ENCODE measurements at regions not wholly inside any gene's neighbourhood (a gene's known extent, or its start where the extent isn't known, plus 50 kb on each side); places are given as distances from the start of the nearest gene placed in this dataset.

- no peak for DNase-seq (ENCODE audit: low spot score)
- Mint-ChIP-seq H3K4me1 (ENCODE audit: low read depth) (no peaks in the 10 kb centered on the region), H3K36me3 (ENCODE audit: low read depth) (no peaks in the 10 kb centered on the region), H3K27ac (no peak overlapping the region), H3K9me3 (no peaks in the 10 kb centered on the region), H3K4me3 (no peak overlapping the region), H3K27me3 (ENCODE audit: low read depth) (no peaks in the 10 kb centered on the region)
Measured at GRCh38 chr1:60234776-60235175, 161.2 kb upstream of the C1orf87 start.

GRCh38 chr1:60229821-60230220 lies 156.3 kb upstream of the C1orf87 start:
- Mint-ChIP-seq H3K4me3 (no peak overlapping the region), H3K9me3 (no peaks in the 10 kb centered on the region), H3K4me1 (ENCODE audit: low read depth) (no peaks in the 10 kb centered on the region), H3K36me3 (ENCODE audit: low read depth) (no peaks in the 10 kb centered on the region), H3K27me3 (ENCODE audit: low read depth) (no peaks in the 10 kb centered on the region), H3K27ac (no peak overlapping the region)
- DNase-seq (ENCODE audit: low spot score) = no peak

GRCh38 chr1:60228041-60228491 lies 154.5 kb upstream of the C1orf87 start:
- Mint-ChIP-seq H3K36me3 (ENCODE audit: low read depth) (no peaks in the 10 kb centered on the region), H3K4me3 (no peak overlapping the region), H3K27ac (no peak overlapping the region), H3K9me3 (no peaks in the 10 kb centered on the region), H3K4me1 (ENCODE audit: low read depth) (no peaks in the 10 kb centered on the region), H3K27me3 (ENCODE audit: low read depth) (no peaks in the 10 kb centered on the region)
- no peak for DNase-seq (ENCODE audit: low spot score)

GRCh38 chr1:60227601-60228000 lies 154.0 kb upstream of the C1orf87 start:
- Mint-ChIP-seq H3K4me1 (ENCODE audit: low read depth) (no peaks in the 10 kb centered on the region), H3K27ac (no peak overlapping the region), H3K9me3 (no peaks in the 10 kb centered on the region), H3K4me3 (no peak overlapping the region), H3K27me3 (ENCODE audit: low read depth) (no peaks in the 10 kb centered on the region), H3K36me3 (ENCODE audit: low read depth) (no peaks in the 10 kb centered on the region)
- DNase-seq (ENCODE audit: low spot score) = no peak

GRCh38 chr1:60225486-60225885 lies 151.9 kb upstream of the C1orf87 start:
- Mint-ChIP-seq H3K27ac (no peak overlapping the region), H3K4me3 (no peak overlapping the region), H3K9me3 (no peaks in the 10 kb centered on the region), H3K36me3 (ENCODE audit: low read depth) (no peaks in the 10 kb centered on the region), H3K27me3 (ENCODE audit: low read depth) (no peaks in the 10 kb centered on the region), H3K4me1 (ENCODE audit: low read depth) (no peaks in the 10 kb centered on the region)
- DNase-seq (ENCODE audit: low spot score) = no peak

- Mint-ChIP-seq H3K27me3 (ENCODE audit: low read depth) (no peaks in the 10 kb centered on the region), H3K36me3 (ENCODE audit: low read depth) (no peaks in the 10 kb centered on the region), H3K4me1 (ENCODE audit: low read depth) (no peaks in the 10 kb centered on the region)
Measured at GRCh38 chr1:60224523-60224922, 151.0 kb upstream of the C1orf87 start.

GRCh38 chr1:60223158-60223557 lies 149.6 kb upstream of the C1orf87 start:
- no peaks in the 10 kb centered on the region for H3K36me3 Mint-ChIP-seq (ENCODE audit: low read depth)
- H3K27ac Mint-ChIP-seq = no peak overlapping the region
- no peak for DNase-seq (ENCODE audit: low spot score)
- no peak overlapping the region for H3K4me3 Mint-ChIP-seq
- no peaks in the 10 kb centered on the region for H3K4me1 Mint-ChIP-seq (ENCODE audit: low read depth)
- H3K27me3 Mint-ChIP-seq (ENCODE audit: low read depth) = no peaks in the 10 kb centered on the region
- no peaks in the 10 kb centered on the region for H3K9me3 Mint-ChIP-seq

More at GRCh38 chr1:60224523-60224922, 151.0 kb upstream of the C1orf87 start:
- Mint-ChIP-seq H3K4me3 (no peak overlapping the region), H3K27ac (no peak overlapping the region), H3K9me3 (no peaks in the 10 kb centered on the region)
- DNase-seq (ENCODE audit: low spot score) = no peak

GRCh38 chr1:60222360-60223115 lies 149.0 kb upstream of the C1orf87 start:
- Mint-ChIP-seq H3K36me3 (ENCODE audit: low read depth) (no peaks in the 10 kb centered on the region), H3K27ac (no peak overlapping the region), H3K27me3 (ENCODE audit: low read depth) (no peaks in the 10 kb centered on the region), H3K4me3 (no peak overlapping the region), H3K4me1 (ENCODE audit: low read depth) (no peaks in the 10 kb centered on the region), H3K9me3 (no peaks in the 10 kb centered on the region)
- no peak for DNase-seq (ENCODE audit: low spot score)

GRCh38 chr1:60213253-60213652 lies 139.7 kb upstream of the C1orf87 start:
- Mint-ChIP-seq H3K4me1 (ENCODE audit: low read depth) (no peaks in the 10 kb centered on the region), H3K27me3 (ENCODE audit: low read depth) (no peaks in the 10 kb centered on the region), H3K9me3 (peaks cover 4% of the 10 kb centered on the region), H3K36me3 (ENCODE audit: low read depth) (no peaks in the 10 kb centered on the region), H3K27ac (no peak overlapping the region), H3K4me3 (no peak overlapping the region)
- DNase-seq (ENCODE audit: low spot score) = no peak

GRCh38 chr1:60196026-60196425 lies 122.5 kb upstream of the C1orf87 start:
- Mint-ChIP-seq H3K9me3 (no peaks in the 10 kb centered on the region), H3K4me3 (no peak overlapping the region)

GRCh38 chr1:60185684-60186083 lies 112.1 kb upstream of the C1orf87 start:
- no peaks in the 10 kb centered on the region for H3K4me1 Mint-ChIP-seq (ENCODE audit: low read depth)
- no peak for DNase-seq (ENCODE audit: low spot score)
- peaks cover 13% of the 10 kb centered on the region for H3K9me3 Mint-ChIP-seq
- H3K4me3 Mint-ChIP-seq = no peak overlapping the region
- H3K27ac Mint-ChIP-seq = no peak overlapping the region
- no peaks in the 10 kb centered on the region for H3K27me3 Mint-ChIP-seq (ENCODE audit: low read depth)
- no peaks in the 10 kb centered on the region for H3K36me3 Mint-ChIP-seq (ENCODE audit: low read depth)

More at GRCh38 chr1:60196026-60196425, 122.5 kb upstream of the C1orf87 start:
- Mint-ChIP-seq H3K27me3 (ENCODE audit: low read depth) (peaks cover 2% of the 10 kb centered on the region), H3K36me3 (ENCODE audit: low read depth) (no peaks in the 10 kb centered on the region), H3K4me1 (ENCODE audit: low read depth) (no peaks in the 10 kb centered on the region), H3K27ac (no peak overlapping the region)
- no peak for DNase-seq (ENCODE audit: low spot score)

GRCh38 chr1:60184521-60184920 lies 111.0 kb upstream of the C1orf87 start:
- Mint-ChIP-seq H3K9me3 (peaks cover 13% of the 10 kb centered on the region), H3K27ac (no peak overlapping the region), H3K4me1 (ENCODE audit: low read depth) (no peaks in the 10 kb centered on the region), H3K27me3 (ENCODE audit: low read depth) (no peaks in the 10 kb centered on the region), H3K36me3 (ENCODE audit: low read depth) (no peaks in the 10 kb centered on the region), H3K4me3 (no peak overlapping the region)
- DNase-seq (ENCODE audit: low spot score) = no peak

GRCh38 chr1:60173729-60174505 lies 100.3 kb upstream of the C1orf87 start:
- Mint-ChIP-seq H3K27me3 (ENCODE audit: low read depth) (no peaks in the 10 kb centered on the region), H3K9me3 (no peaks in the 10 kb centered on the region), H3K27ac (no peak overlapping the region), H3K4me3 (no peak overlapping the region), H3K36me3 (ENCODE audit: low read depth) (no peaks in the 10 kb centered on the region), H3K4me1 (ENCODE audit: low read depth) (no peaks in the 10 kb centered on the region)
- no peak for DNase-seq (ENCODE audit: low spot score)

- Mint-ChIP-seq H3K4me3 (no peak overlapping the region), H3K27me3 (ENCODE audit: low read depth) (no peaks in the 10 kb centered on the region), H3K27ac (no peak overlapping the region), H3K9me3 (no peaks in the 10 kb centered on the region), H3K36me3 (ENCODE audit: low read depth) (no peaks in the 10 kb centered on the region), H3K4me1 (ENCODE audit: low read depth) (no peaks in the 10 kb centered on the region)
- DNase-seq (ENCODE audit: low spot score) = no peak
Measured at GRCh38 chr1:60173006-60173405, 99.4 kb upstream of the C1orf87 start.

Measured in T-helper 2 cell treated with Interferon-gamma antibody and Interleukin-4, amounts not matched to agents 5 μg/mL and 100 μg/mL, for 36 hours (primary cell).